H7 (cell line): ENCODE measurements at regions not wholly inside any gene's neighbourhood (a gene's known extent, or its start where the extent isn't known, plus 50 kb on each side); places are given as distances from the start of the nearest gene placed in this dataset.

ENCODE experiments used
- DNase-seq: peaks from one replicate; pipeline ENCODE4 v3.0.0; 2012
- H3K27me3 ChIP-seq: 2 replicates; pipeline ENCODE4 v1.6.0; 2011; ENCODE audit warnings: mild to moderate bottlenecking, low read length; ENCODE audit not compliant: control insufficient read depth, insufficient read depth
- H3K36me3 ChIP-seq: replicated peaks from 2 replicates; pipeline ENCODE4 v1.5.1; 2011; ENCODE audit warnings: low read length; ENCODE audit not compliant: control insufficient read depth, insufficient read depth
- H3K4me3 ChIP-seq: 2 replicates; pipeline ENCODE4 v1.5.1; 2011; ENCODE audit warnings: low read depth, mild to moderate bottlenecking, control low read depth, low read length, moderate library complexity; ENCODE audit not compliant: insufficient read depth

GRCh38 chr18:51398104-51398503 is 200.6 kb upstream of the MEX3C start:
- H3K4me3 ChIP-seq = no peak overlapping the region
- DNase-seq = no peak
- H3K36me3 ChIP-seq = no peaks in the 10 kb centered on the region
- H3K27me3 ChIP-seq = no peaks in the 10 kb centered on the region

DNA sequence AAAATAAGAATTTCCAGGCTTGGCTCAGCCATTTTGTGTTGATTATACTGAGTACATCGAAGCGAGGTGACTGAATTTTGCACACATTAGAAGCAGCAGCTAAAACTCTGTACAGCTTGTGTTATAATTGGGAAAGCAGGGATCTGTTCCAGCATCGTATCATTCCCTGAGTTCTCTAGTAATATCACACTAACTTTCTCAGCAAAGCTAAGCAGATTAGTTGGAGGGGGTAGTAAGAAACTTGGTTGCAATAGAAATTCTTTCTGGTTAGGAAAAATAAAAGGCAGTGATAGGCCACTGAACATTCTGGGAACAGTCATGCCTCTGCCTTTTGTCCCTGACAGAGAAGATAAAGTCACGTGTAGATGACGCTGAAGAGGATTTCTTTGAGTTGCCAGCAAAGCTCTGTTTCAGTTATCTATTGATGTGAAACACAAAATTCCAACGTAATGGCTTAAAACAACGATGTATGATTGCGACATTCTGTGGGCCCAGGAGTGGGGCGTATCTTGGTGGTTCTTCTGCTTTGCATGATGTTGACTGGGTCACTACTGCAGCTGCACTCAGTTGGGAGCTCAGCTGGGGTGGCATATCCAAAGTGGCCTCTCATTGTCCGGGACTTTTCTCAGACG is 202.1 kb upstream of the MEX3C start:
- H3K4me3 ChIP-seq = no peak overlapping the region
- H3K36me3 ChIP-seq = no peaks in the 10 kb centered on the region
- no peaks in the 10 kb centered on the region for H3K27me3 ChIP-seq
- DNase-seq = no peak

GRCh38 chr18:51400721-51401120 is 203.2 kb upstream of the MEX3C start:
- no peak overlapping the region for H3K4me3 ChIP-seq
- no peaks in the 10 kb centered on the region for H3K36me3 ChIP-seq
- DNase-seq = no peak
- H3K27me3 ChIP-seq = no peaks in the 10 kb centered on the region

DNA sequence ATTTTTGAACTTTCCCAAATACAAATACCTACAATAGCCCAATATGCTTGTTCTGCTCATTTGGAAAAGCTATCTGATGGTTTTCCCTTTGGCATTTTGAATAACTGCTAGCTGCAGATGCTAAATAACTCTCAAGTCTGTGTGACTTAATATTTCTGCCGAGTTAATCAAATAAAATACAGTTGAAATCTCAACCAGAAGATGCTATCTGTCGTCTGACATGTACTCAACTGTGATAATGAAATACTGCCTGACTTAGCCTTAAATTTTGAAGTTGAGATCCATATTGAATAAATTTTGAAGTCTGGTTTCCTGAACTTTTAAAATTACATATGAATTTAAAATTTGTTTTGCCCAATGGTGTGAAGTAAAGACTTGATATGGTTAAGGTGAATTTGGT is 204.4 kb upstream of the MEX3C start:
- Histone ChIP-seq H3K36me3 (no peaks in the 10 kb centered on the region), H3K4me3 (no peak overlapping the region), H3K27me3 (no peaks in the 10 kb centered on the region)
- no peak for DNase-seq

DNA sequence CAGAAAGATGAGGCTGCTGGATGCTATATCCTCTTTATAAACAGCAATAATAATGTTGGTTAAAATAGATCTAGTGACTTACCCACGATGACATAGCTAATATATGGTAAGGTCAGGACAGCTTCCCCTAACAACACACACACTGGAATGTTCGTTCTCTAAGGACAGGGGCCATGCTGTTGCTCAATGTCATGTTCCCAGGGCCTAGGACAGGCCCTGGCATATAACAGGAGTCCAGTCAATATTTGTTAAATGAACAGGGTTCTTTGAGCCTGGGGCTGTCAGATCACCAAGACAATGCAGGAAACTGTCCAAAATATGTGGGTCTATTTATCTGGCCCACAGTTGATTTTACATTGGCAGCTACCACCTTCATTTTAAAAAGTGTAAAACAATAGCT is 207.1 kb upstream of the MEX3C start:
- no peak overlapping the region for H3K4me3 ChIP-seq
- H3K27me3 ChIP-seq = no peaks in the 10 kb centered on the region
- no peak for DNase-seq
- no peaks in the 10 kb centered on the region for H3K36me3 ChIP-seq

DNA sequence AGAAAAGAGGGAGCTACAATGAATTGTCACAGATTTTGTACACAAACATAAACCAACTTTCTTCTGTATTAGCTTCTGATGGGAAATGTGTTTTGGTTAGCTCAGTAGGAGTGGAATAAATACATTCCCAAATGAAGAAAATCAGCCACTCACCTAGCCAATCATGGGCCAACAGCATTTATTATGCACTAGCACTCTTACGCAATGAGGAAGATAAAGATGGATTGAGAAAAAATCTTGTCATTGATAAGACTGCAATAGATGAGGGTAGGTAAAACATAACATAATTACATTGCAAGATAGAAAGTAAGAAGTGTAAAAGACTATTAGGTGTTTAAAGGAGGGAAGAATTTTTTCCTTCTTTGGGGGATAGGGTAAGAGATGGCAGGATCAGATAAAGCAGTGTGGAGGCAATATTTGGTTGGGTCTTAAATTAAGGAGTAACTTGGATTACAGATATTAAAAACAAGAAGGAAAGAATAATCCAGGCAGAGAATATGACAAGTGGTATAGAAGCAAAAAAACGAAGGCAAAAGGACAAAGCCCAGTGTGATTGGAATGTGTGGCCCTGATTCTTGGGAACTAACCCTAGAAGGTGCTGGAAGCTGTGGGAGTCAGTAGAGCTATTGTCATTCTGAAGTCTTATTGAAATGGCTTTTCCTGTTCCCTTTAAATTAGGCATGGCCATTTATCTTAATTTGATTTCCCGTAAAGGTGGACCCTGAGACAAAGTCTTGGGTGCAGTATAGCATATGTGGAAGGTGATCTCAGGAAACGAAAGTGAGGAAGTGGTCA is 208.4 kb upstream of the MEX3C start:
- DNase-seq = no peak

GRCh38 chr18:51417643-51418483 is 220.4 kb upstream of the MEX3C start:
- Histone ChIP-seq H3K27me3 (no peaks in the 10 kb centered on the region), H3K36me3 (no peaks in the 10 kb centered on the region), H3K4me3 (no peak overlapping the region)
- peak; percentile 39 for DNase-seq

More for the DNA sequence above, 208.4 kb upstream of the MEX3C start:
- Histone ChIP-seq H3K4me3 (no peak overlapping the region), H3K27me3 (no peaks in the 10 kb centered on the region), H3K36me3 (no peaks in the 10 kb centered on the region)

GRCh38 chr18:51425475-51425874 is 228.0 kb upstream of the MEX3C start:
- H3K4me3 ChIP-seq = no peak overlapping the region
- no peaks in the 10 kb centered on the region for H3K27me3 ChIP-seq
- H3K36me3 ChIP-seq = no peaks in the 10 kb centered on the region
- DNase-seq = no peak

- no peaks in the 10 kb centered on the region for H3K36me3 ChIP-seq
- no peak overlapping the region for H3K4me3 ChIP-seq
- DNase-seq = no peak
- H3K27me3 ChIP-seq = no peaks in the 10 kb centered on the region
Measured at GRCh38 chr18:51425889-51426288, 228.4 kb upstream of the MEX3C start.

GRCh38 chr18:51426996-51427395 is 229.5 kb upstream of the MEX3C start:
- Histone ChIP-seq H3K27me3 (no peaks in the 10 kb centered on the region), H3K4me3 (no peak overlapping the region)

GRCh38 chr18:51429644-51430043 is 232.2 kb upstream of the MEX3C start:
- no peak overlapping the region for H3K4me3 ChIP-seq
- H3K27me3 ChIP-seq = no peaks in the 10 kb centered on the region
- DNase-seq = no peak
- H3K36me3 ChIP-seq = no peaks in the 10 kb centered on the region

More at GRCh38 chr18:51426996-51427395, 229.5 kb upstream of the MEX3C start:
- H3K36me3 ChIP-seq = no peaks in the 10 kb centered on the region
- no peak for DNase-seq

GRCh38 chr18:51430538-51430937 is 233.1 kb upstream of the MEX3C start:
- no peaks in the 10 kb centered on the region for H3K27me3 ChIP-seq
- no peak for DNase-seq
- H3K4me3 ChIP-seq = no peak overlapping the region
- no peaks in the 10 kb centered on the region for H3K36me3 ChIP-seq

DNA sequence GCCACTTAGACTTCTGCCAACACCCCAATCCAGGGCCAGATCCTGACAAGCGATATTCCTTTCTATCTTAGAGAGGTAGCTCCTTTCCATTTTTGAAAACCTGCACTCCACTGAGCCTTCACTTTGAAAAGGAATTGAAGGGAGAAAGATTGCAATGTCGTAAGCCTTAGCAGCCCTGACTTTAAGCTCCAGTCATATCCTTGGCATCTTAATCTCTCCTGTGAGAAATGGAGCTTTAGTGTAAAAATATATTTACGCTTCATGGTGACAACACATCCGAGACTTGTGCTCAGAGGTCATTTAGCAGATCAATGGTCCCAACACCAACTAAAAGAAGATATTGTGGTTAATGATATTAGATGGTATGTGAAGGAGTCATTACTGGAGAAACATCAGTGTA is 235.8 kb upstream of the MEX3C start:
- Histone ChIP-seq H3K4me3 (no peak overlapping the region), H3K36me3 (no peaks in the 10 kb centered on the region), H3K27me3 (no peaks in the 10 kb centered on the region)
- no peak for DNase-seq

- no peak for DNase-seq
- H3K36me3 ChIP-seq = no peaks in the 10 kb centered on the region
Measured at GRCh38 chr18:51433881-51434280, 236.4 kb upstream of the MEX3C start.

More at GRCh38 chr18:51433881-51434280, 236.4 kb upstream of the MEX3C start:
- Histone ChIP-seq H3K27me3 (no peaks in the 10 kb centered on the region), H3K4me3 (no peak overlapping the region)
